ENCODE measurements at regions not wholly inside any gene's neighbourhood (a gene's known extent, or its start where the extent isn't known, plus 50 kb on each side); places are given as distances from the start of the nearest gene placed in this dataset.

DNA sequence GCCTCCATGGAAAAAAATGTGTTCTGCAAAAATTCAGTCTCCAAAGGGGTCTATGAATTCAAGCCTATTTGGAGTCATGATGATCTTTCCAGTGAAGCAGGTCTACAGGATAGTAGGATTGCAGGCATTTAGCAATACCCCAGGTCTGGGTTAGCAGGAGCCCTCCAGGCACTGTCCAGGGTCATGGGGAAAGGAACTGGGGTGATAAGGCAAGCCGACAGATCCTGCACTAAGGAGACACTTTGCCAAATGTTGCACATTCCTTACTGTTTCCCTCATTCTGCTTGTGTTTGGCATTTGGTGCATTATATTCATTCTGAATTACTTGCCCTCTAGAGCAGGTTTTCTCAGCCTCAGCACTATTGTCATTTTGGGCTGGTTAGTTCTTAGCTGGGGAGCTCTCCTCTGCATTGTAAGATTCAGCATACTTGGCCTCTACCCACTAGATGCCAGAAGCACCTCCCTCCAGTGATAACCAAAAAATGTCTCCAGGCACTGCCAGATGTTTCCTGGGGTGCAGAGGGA lies 333.3 kb upstream of the PLXNA2 start:
- no peak for TF ChIP-seq REST (IDR thresholded peaks at IDR 0.05; ENCODE audit: low read depth)
- no peak for TF ChIP-seq FOXM1 (IDR thresholded peaks at IDR 0.05; ENCODE audit: borderline replicate concordance, low read depth)
- no peak for TF ChIP-seq RAD21 (IDR thresholded peaks at IDR 0.05; ENCODE audit: low read depth)
- no peak for TF ChIP-seq NFIC (IDR thresholded peaks at IDR 0.05)
- no peak for TF ChIP-seq USF1 (IDR thresholded peaks at IDR 0.05)
- no peak for TF ChIP-seq TCF12 (IDR thresholded peaks at IDR 0.05; ENCODE audit: low read depth)
- no peak for TF ChIP-seq EP300 (IDR thresholded peaks at IDR 0.05; ENCODE audit: borderline replicate concordance)
- TF ChIP-seq TEAD4 (IDR thresholded peaks at IDR 0.05), result no peak
- no peak for TF ChIP-seq CREB1 (IDR thresholded peaks at IDR 0.05; ENCODE audit: low read depth)

- TF ChIP-seq EGR1 (IDR thresholded peaks at IDR 0.05) (no peak), RAD21 (IDR thresholded peaks at IDR 0.05; ENCODE audit: low read depth) (no peak), REST (IDR thresholded peaks at IDR 0.05; ENCODE audit: low read depth) (no peak), CEBPB (IDR thresholded peaks at IDR 0.05) (no peak), TAF1 (IDR thresholded peaks at IDR 0.05; ENCODE audit: low read depth) (no peak), NFIC (IDR thresholded peaks at IDR 0.05) (no peak), CREB1 (IDR thresholded peaks at IDR 0.05; ENCODE audit: low read depth) (no peak), TCF12 (IDR thresholded peaks at IDR 0.05; ENCODE audit: low read depth) (no peak)
These were observed 337.0 kb upstream of the PLXNA2 start for GRCh38 chr1:208581209-208581608.

GRCh38 chr1:208581667-208582066 lies 337.5 kb upstream of the PLXNA2 start:
- TF ChIP-seq ZBTB7A (IDR thresholded peaks at IDR 0.05; ENCODE audit: low read depth) (no peak), REST (IDR thresholded peaks at IDR 0.05; ENCODE audit: low read depth) (no peak), CREB1 (IDR thresholded peaks at IDR 0.05; ENCODE audit: low read depth) (no peak), TEAD4 (IDR thresholded peaks at IDR 0.05) (no peak), EGR1 (IDR thresholded peaks at IDR 0.05) (no peak), NFIC (IDR thresholded peaks at IDR 0.05) (no peak)

GRCh38 chr1:208584167-208584755 lies 340.1 kb upstream of the PLXNA2 start:
- no peak for TF ChIP-seq EGR1 (IDR thresholded peaks at IDR 0.05)
- TF ChIP-seq TCF12 (IDR thresholded peaks at IDR 0.05; ENCODE audit: low read depth), result no peak
- no peak for TF ChIP-seq EP300 (IDR thresholded peaks at IDR 0.05; ENCODE audit: borderline replicate concordance)
- no peak for TF ChIP-seq USF1 (IDR thresholded peaks at IDR 0.05)
- TF ChIP-seq REST (IDR thresholded peaks at IDR 0.05; ENCODE audit: low read depth), result no peak
- no peak for TF ChIP-seq CREB1 (IDR thresholded peaks at IDR 0.05; ENCODE audit: low read depth)
- TF ChIP-seq ZBTB7A (IDR thresholded peaks at IDR 0.05; ENCODE audit: low read depth), result no peak
- no peak for TF ChIP-seq RAD21 (IDR thresholded peaks at IDR 0.05; ENCODE audit: low read depth)
- no peak for TF ChIP-seq TAF1 (IDR thresholded peaks at IDR 0.05; ENCODE audit: low read depth)
- TF ChIP-seq FOXM1 (IDR thresholded peaks at IDR 0.05; ENCODE audit: borderline replicate concordance, low read depth), result no peak
- no peak for TF ChIP-seq YY1 (IDR thresholded peaks at IDR 0.05; ENCODE audit: low read depth)
- TF ChIP-seq CEBPB (IDR thresholded peaks at IDR 0.05), result no peak

Data from Ishikawa (cell line).